Loucy (cell line): ENCODE measurements at regions not wholly inside any gene's neighbourhood (a gene's known extent, or its start where the extent isn't known, plus 50 kb on each side); places are given as distances from the start of the nearest gene placed in this dataset.

Experiments used
- H2AFZ ChIP-seq: fragments of 200-600 bp; sonication (generic); 2 replicates; pipeline ENCODE4 v1.6.0; 2016; ENCODE audit warnings: antibody characterized with exemption, mild to moderate bottlenecking, low read length, moderate library complexity
- H3F3A ChIP-seq: fragments of 200-600 bp; 2 replicates; pipeline ENCODE4 v1.6.0; 2016; ENCODE audit warnings: antibody characterized with exemption, low read depth, mild to moderate bottlenecking
- H3K27me3 ChIP-seq: fragments of 200-600 bp; sonication (generic); 2 replicates; pipeline ENCODE4 v1.6.1; 2014; ENCODE audit warnings: low read length, mild to moderate bottlenecking; ENCODE audit not compliant: insufficient read depth, poor library complexity, severe bottlenecking
- H3K36me3 ChIP-seq: fragments of 200-600 bp; sonication (generic); 2 replicates; pipeline ENCODE4 v1.6.1; 2016; ENCODE audit warnings: low read length; ENCODE audit not compliant: insufficient read depth
- H3K4me1 ChIP-seq: fragments of 200-600 bp; sonication (generic); 2 replicates; pipeline ENCODE4 v1.5.1; 2014; ENCODE audit warnings: low read length, mild to moderate bottlenecking; ENCODE audit not compliant: insufficient read depth, poor library complexity, severe bottlenecking
- H3K4me2 ChIP-seq: fragments of 200-600 bp; sonication (generic); 2 replicates; pipeline ENCODE4 v1.6.0; 2014; ENCODE audit warnings: antibody characterized with exemption, low read length, low read depth, mild to moderate bottlenecking; ENCODE audit not compliant: poor library complexity, severe bottlenecking
- H3K4me3 ChIP-seq: fragments of 200-600 bp; sonication (generic); 2 replicates; pipeline ENCODE4 v1.5.1; 2014; ENCODE audit warnings: low read length, mild to moderate bottlenecking, mixed read lengths; ENCODE audit not compliant: poor library complexity, severe bottlenecking
- H3K79me2 ChIP-seq: fragments of 200-600 bp; sonication (generic); 2 replicates; pipeline ENCODE4 v1.6.1; 2014; ENCODE audit warnings: low read length; ENCODE audit not compliant: insufficient read depth
- H3K9ac ChIP-seq: fragments of 200-600 bp; sonication (generic); 2 replicates; pipeline ENCODE4 v1.6.0; 2014; ENCODE audit warnings: mild to moderate bottlenecking, low read depth, low read length, moderate library complexity; ENCODE audit not compliant: poor library complexity, severe bottlenecking
- H3K9me2 ChIP-seq: fragments of 200-600 bp; sonication (generic); replicated peaks from 2 replicates; pipeline ENCODE4 v1.6.1; 2016; ENCODE audit warnings: low read depth, low read length, mixed read lengths
- H3K9me3 ChIP-seq: fragments of 200-600 bp; sonication (generic); 2 replicates; pipeline ENCODE4 v1.6.1; 2014; ENCODE audit warnings: mild to moderate bottlenecking, antibody characterized with exemption, low read length, low read depth; ENCODE audit not compliant: insufficient read depth
- H4K20me1 ChIP-seq: fragments of 200-600 bp; sonication (generic); 2 replicates; pipeline ENCODE4 v1.6.0; 2014; ENCODE audit warnings: antibody characterized with exemption, low read length, mild to moderate bottlenecking; ENCODE audit not compliant: insufficient read depth, poor library complexity, severe bottlenecking
- EZH2phosphoT487 ChIP-seq: fragments of 200-600 bp; IDR thresholded peaks from 2 replicates; pipeline ENCODE4 v1.6.1; 2018; ENCODE audit warnings: antibody characterized with exemption, mild to moderate bottlenecking, moderate library complexity, borderline replicate concordance
- TF ChIP-seq, protein P1 (sequence below): fragments of 200-600 bp; sonication (generic); conservative IDR thresholded peaks from 2 replicates; pipeline ENCODE4 v1.5.1; 2014; ENCODE audit warnings: mild to moderate bottlenecking, antibody characterized with exemption, low read length

DNA sequence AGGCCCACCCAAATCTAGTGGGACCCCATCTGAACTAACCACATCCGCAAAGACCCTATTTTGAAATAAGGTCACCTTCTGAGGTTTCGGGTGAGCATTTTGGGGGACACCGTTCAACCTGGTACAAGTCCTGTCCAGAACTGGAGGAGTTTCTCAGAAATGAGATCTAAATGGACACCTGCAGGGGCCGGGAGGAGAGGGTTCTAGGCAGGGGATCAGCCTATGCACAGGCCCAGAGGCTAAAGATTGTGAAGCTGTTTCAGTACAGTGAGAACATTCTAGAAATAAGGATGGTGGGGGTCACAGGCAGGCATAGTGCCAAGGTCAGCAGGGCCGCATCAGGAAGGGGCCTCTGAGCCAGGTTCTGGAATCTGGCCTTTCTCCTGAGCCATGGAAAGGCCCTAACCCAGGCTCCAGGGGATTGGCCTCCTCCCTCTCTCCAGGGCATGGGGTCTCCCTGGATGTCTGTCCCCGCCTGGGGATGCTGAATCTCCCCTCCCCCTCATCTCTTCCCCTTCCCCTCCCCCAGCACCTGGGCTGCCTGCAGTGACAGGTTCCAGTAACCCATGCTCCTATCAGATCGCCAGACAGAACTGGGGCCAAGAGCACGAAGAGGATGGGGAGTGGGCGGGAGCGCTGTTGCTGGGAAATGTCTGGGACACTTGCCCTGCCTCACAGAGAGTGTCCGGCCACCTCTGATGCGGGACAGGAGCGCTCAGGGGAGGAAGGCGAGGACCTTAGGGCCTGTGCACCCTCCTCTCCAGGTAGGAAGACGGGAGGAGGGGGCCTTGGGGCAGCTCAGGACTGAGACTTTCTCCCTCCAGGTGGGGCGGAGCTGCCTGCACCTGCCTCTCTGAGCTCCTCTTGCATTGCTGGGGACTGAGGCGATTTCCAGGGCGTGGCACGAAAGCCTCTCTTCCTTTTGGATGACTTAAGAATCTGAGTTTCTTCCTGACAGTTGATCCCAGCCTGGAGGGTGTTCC lies 321.4 kb upstream of the TNRC6C start:
- no peaks in the 10 kb centered on the region for H3K79me2 ChIP-seq
- no peaks in the 10 kb centered on the region for H3K9me3 ChIP-seq
- no peak for TF ChIP-seq EZH2phosphoT487
- TF ChIP-seq, protein P1, sequence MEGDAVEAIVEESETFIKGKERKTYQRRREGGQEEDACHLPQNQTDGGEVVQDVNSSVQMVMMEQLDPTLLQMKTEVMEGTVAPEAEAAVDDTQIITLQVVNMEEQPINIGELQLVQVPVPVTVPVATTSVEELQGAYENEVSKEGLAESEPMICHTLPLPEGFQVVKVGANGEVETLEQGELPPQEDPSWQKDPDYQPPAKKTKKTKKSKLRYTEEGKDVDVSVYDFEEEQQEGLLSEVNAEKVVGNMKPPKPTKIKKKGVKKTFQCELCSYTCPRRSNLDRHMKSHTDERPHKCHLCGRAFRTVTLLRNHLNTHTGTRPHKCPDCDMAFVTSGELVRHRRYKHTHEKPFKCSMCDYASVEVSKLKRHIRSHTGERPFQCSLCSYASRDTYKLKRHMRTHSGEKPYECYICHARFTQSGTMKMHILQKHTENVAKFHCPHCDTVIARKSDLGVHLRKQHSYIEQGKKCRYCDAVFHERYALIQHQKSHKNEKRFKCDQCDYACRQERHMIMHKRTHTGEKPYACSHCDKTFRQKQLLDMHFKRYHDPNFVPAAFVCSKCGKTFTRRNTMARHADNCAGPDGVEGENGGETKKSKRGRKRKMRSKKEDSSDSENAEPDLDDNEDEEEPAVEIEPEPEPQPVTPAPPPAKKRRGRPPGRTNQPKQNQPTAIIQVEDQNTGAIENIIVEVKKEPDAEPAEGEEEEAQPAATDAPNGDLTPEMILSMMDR, result no peak
- H4K20me1 ChIP-seq, result no peaks in the 10 kb centered on the region
- H3K9ac ChIP-seq, result no peak overlapping the region
- no peaks in the 10 kb centered on the region for H3K9me2 ChIP-seq
- H2AFZ ChIP-seq, result no peak overlapping the region
- no peaks in the 10 kb centered on the region for H3K36me3 ChIP-seq
- no peak overlapping the region for H3K4me2 ChIP-seq
- no peaks in the 10 kb centered on the region for H3F3A ChIP-seq
- H3K4me3 ChIP-seq, result no peak overlapping the region
- no peaks in the 10 kb centered on the region for H3K27me3 ChIP-seq
- peaks cover 18% of the 10 kb centered on the region for H3K4me1 ChIP-seq

DNA sequence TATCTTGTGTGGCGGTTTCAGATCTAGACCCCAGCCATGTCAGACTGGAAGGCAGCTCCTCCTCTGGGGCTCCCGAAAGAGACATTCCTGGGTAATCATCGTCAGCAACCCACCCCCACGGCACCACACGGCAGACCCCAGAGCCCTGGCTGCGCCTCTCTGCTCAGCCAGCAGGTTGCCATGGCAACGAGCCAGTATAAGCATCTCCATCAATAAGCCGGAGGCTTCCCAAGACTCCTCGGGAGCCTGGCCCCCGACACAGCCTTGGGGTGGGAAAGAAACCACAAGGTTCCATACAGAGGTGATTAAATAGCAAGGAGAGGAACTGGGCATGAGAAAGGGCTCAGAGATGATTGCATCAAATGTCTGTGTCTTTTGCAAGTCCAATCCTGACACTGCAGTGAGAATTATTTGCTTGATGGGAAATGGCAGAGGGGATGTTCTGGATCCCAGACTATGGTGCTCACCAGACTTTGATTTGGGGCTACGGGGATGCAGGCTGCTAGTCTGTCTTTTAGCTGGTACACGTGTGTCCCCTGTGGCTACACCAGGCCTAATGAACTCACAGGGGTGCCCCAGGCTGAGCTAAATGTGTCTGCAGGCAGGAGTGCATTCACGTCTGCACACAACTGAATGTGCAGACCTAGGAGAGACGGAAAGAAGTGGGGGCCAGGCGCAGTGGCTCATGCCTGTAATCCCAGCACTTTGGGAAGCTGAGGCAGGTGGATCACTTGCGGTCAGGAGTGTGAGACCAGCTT lies 320.5 kb upstream of the TNRC6C start:
- Histone ChIP-seq H3K9me2 (no peaks in the 10 kb centered on the region), H3F3A (no peaks in the 10 kb centered on the region), H3K27me3 (no peaks in the 10 kb centered on the region), H3K4me1 (peaks cover 20% of the 10 kb centered on the region), H3K4me3 (no peak overlapping the region), H3K4me2 (no peak overlapping the region), H2AFZ (no peak overlapping the region), H3K9me3 (no peaks in the 10 kb centered on the region), H3K79me2 (no peaks in the 10 kb centered on the region), H4K20me1 (no peaks in the 10 kb centered on the region), H3K9ac (no peak overlapping the region), H3K36me3 (no peaks in the 10 kb centered on the region)
- TF ChIP-seq EZH2phosphoT487, result no peak
- TF ChIP-seq, protein P1, result no peak

DNA sequence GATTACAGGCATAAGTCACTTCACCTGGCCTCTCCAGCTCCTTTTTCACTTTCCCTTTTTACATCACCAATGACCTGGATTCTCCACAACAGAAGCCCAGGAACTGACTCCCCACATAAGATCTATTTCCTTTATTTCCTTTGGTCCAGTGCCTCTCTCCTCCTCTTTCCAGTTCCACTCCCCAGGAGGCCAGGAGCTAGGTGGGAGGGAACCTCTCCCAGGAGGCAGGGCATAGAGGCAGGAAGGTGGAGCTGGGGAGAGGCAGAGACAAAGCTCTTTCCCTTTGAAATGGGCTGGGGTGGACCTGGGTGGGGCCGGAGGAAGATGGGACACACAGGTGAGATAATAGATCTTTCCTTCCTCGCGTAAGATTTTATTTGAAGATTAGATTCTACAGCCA lies 318.3 kb upstream of the TNRC6C start:
- H3K27me3 ChIP-seq, result no peaks in the 10 kb centered on the region

More for the DNA sequence above, 318.3 kb upstream of the TNRC6C start:
- TF ChIP-seq EZH2phosphoT487, result no peak
- TF ChIP-seq, protein P1, result no peak
- Histone ChIP-seq H3K4me1 (peaks cover 26% of the 10 kb centered on the region), H3K9ac (no peak overlapping the region), H2AFZ (no peak overlapping the region), H3K79me2 (no peaks in the 10 kb centered on the region), H3F3A (no peaks in the 10 kb centered on the region), H3K9me2 (no peaks in the 10 kb centered on the region), H3K36me3 (no peaks in the 10 kb centered on the region), H3K4me3 (no peak overlapping the region), H3K4me2 (no peak overlapping the region), H4K20me1 (no peaks in the 10 kb centered on the region), H3K9me3 (no peaks in the 10 kb centered on the region)
